ENCODE measurements at regions not wholly inside any gene's neighbourhood (a gene's known extent, or its start where the extent isn't known, plus 50 kb on each side); places are given as distances from the start of the nearest gene placed in this dataset.

GRCh38 chr4:17301869-17302268 lies 210.0 kb downstream of the QDPR start:
- no peak for DNase-seq (ENCODE audit: low spot score in 2 of 2)
- Mint-ChIP-seq H3K9me3 (peaks cover 7% of the 10 kb centered on the region), H3K27me3 (peaks cover 4% of the 10 kb centered on the region), H3K4me1 (no peaks in the 10 kb centered on the region), H3K36me3 (no peaks in the 10 kb centered on the region), H3K4me3 (no peak overlapping the region), H3K27ac (no peak overlapping the region)
- ATAC-seq (ENCODE audit: low read depth): no peak

GRCh38 chr4:17301266-17301665 lies 210.6 kb downstream of the QDPR start:
- no peaks in the 10 kb centered on the region for H3K36me3 Mint-ChIP-seq
- H3K27ac Mint-ChIP-seq: no peak overlapping the region
- H3K4me1 Mint-ChIP-seq: no peaks in the 10 kb centered on the region
- ATAC-seq (ENCODE audit: low read depth) (no peak), DNase-seq (ENCODE audit: low spot score in 2 of 2) (no peak)
- H3K9me3 Mint-ChIP-seq: peaks cover 7% of the 10 kb centered on the region
- no peak overlapping the region for H3K4me3 Mint-ChIP-seq
- peaks cover 4% of the 10 kb centered on the region for H3K27me3 Mint-ChIP-seq

GRCh38 chr4:17296921-17297890 lies 214.7 kb downstream of the QDPR start:
- peaks cover 4% of the 10 kb centered on the region for H3K27me3 Mint-ChIP-seq
- no peaks in the 10 kb centered on the region for H3K4me1 Mint-ChIP-seq
- H3K4me3 Mint-ChIP-seq: no peak overlapping the region
- no peaks in the 10 kb centered on the region for H3K36me3 Mint-ChIP-seq
- H3K27ac Mint-ChIP-seq: no peak overlapping the region
- peaks cover 4% of the 10 kb centered on the region for H3K9me3 Mint-ChIP-seq
- no peak for ATAC-seq (ENCODE audit: low read depth)
- no peak for DNase-seq (ENCODE audit: low spot score in 2 of 2)

GRCh38 chr4:17293901-17294300 lies 218.0 kb downstream of the QDPR start:
- no peak overlapping the region for H3K27ac Mint-ChIP-seq
- H3K27me3 Mint-ChIP-seq: no peaks in the 10 kb centered on the region
- ATAC-seq (ENCODE audit: low read depth): no peak
- peaks cover 2% of the 10 kb centered on the region for H3K9me3 Mint-ChIP-seq
- no peak overlapping the region for H3K4me3 Mint-ChIP-seq
- no peaks in the 10 kb centered on the region for H3K36me3 Mint-ChIP-seq
- DNase-seq (ENCODE audit: low spot score in 2 of 2): no peak
- H3K4me1 Mint-ChIP-seq: no peaks in the 10 kb centered on the region

GRCh38 chr4:17288151-17288550 lies 223.7 kb downstream of the QDPR start:
- ATAC-seq (ENCODE audit: low read depth) (no peak), DNase-seq (ENCODE audit: low spot score in 2 of 2) (no peak)
- Mint-ChIP-seq H3K9me3 (peaks cover under 1% of the 10 kb centered on the region), H3K4me3 (no peak overlapping the region), H3K36me3 (no peaks in the 10 kb centered on the region), H3K27ac (no peak overlapping the region), H3K27me3 (peaks cover 5% of the 10 kb centered on the region), H3K4me1 (no peaks in the 10 kb centered on the region)

- Mint-ChIP-seq H3K4me1 (no peaks in the 10 kb centered on the region), H3K27ac (no peak overlapping the region), H3K9me3 (no peaks in the 10 kb centered on the region), H3K4me3 (no peak overlapping the region), H3K27me3 (peaks cover 5% of the 10 kb centered on the region), H3K36me3 (no peaks in the 10 kb centered on the region)
- ATAC-seq (ENCODE audit: low read depth) (no peak), DNase-seq (ENCODE audit: low spot score in 2 of 2) (no peak)
Measured at GRCh38 chr4:17286752-17287460, 225.0 kb downstream of the QDPR start.

GRCh38 chr4:17285747-17286146 lies 226.1 kb downstream of the QDPR start:
- H3K27me3 Mint-ChIP-seq: peaks cover 5% of the 10 kb centered on the region
- no peaks in the 10 kb centered on the region for H3K4me1 Mint-ChIP-seq
- no peak for ATAC-seq (ENCODE audit: low read depth)
- DNase-seq (ENCODE audit: low spot score in 2 of 2): no peak
- no peaks in the 10 kb centered on the region for H3K36me3 Mint-ChIP-seq
- H3K27ac Mint-ChIP-seq: no peak overlapping the region
- H3K9me3 Mint-ChIP-seq: no peaks in the 10 kb centered on the region
- no peak overlapping the region for H3K4me3 Mint-ChIP-seq

- DNase-seq (ENCODE audit: low spot score in 2 of 2) (no peak), ATAC-seq (ENCODE audit: low read depth) (no peak)
- no peaks in the 10 kb centered on the region for H3K36me3 Mint-ChIP-seq
- no peak overlapping the region for H3K27ac Mint-ChIP-seq
- no peak overlapping the region for H3K4me3 Mint-ChIP-seq
- no peaks in the 10 kb centered on the region for H3K9me3 Mint-ChIP-seq
- H3K27me3 Mint-ChIP-seq: peaks cover 5% of the 10 kb centered on the region
- H3K4me1 Mint-ChIP-seq: no peaks in the 10 kb centered on the region
Measured at GRCh38 chr4:17284323-17285175, 227.3 kb downstream of the QDPR start.

GRCh38 chr4:17283832-17284231 lies 228.1 kb downstream of the QDPR start:
- Mint-ChIP-seq H3K27ac (no peak overlapping the region), H3K4me1 (no peaks in the 10 kb centered on the region), H3K27me3 (peaks cover 5% of the 10 kb centered on the region), H3K36me3 (no peaks in the 10 kb centered on the region), H3K4me3 (no peak overlapping the region), H3K9me3 (no peaks in the 10 kb centered on the region)
- DNase-seq (ENCODE audit: low spot score in 2 of 2) (no peak), ATAC-seq (ENCODE audit: low read depth) (no peak)

- H3K27me3 Mint-ChIP-seq: peaks cover 5% of the 10 kb centered on the region
- H3K4me3 Mint-ChIP-seq: no peak overlapping the region
- H3K9me3 Mint-ChIP-seq: no peaks in the 10 kb centered on the region
- no peak overlapping the region for H3K27ac Mint-ChIP-seq
- DNase-seq (ENCODE audit: low spot score in 2 of 2): no peak
- no peak for ATAC-seq (ENCODE audit: low read depth)
- no peaks in the 10 kb centered on the region for H3K36me3 Mint-ChIP-seq
- no peaks in the 10 kb centered on the region for H3K4me1 Mint-ChIP-seq
Measured at GRCh38 chr4:17283251-17283650, 228.6 kb downstream of the QDPR start.

GRCh38 chr4:17280261-17281018 lies 231.4 kb downstream of the QDPR start:
- H3K27ac Mint-ChIP-seq: no peak overlapping the region
- no peaks in the 10 kb centered on the region for H3K36me3 Mint-ChIP-seq
- H3K4me1 Mint-ChIP-seq: no peaks in the 10 kb centered on the region
- H3K4me3 Mint-ChIP-seq: no peak overlapping the region
- H3K9me3 Mint-ChIP-seq: no peaks in the 10 kb centered on the region
- ATAC-seq (ENCODE audit: low read depth) (no peak), DNase-seq (ENCODE audit: low spot score in 2 of 2) (no peak)
- peaks cover 7% of the 10 kb centered on the region for H3K27me3 Mint-ChIP-seq

- ATAC-seq (ENCODE audit: low read depth): no peak
- Mint-ChIP-seq H3K4me3 (no peak overlapping the region), H3K27ac (no peak overlapping the region), H3K9me3 (no peaks in the 10 kb centered on the region), H3K27me3 (peaks cover 2% of the 10 kb centered on the region), H3K4me1 (no peaks in the 10 kb centered on the region), H3K36me3 (no peaks in the 10 kb centered on the region)
- DNase-seq (ENCODE audit: low spot score in 2 of 2): no peak
Measured at GRCh38 chr4:17276776-17277175, 235.1 kb downstream of the QDPR start.

- DNase-seq (ENCODE audit: low spot score in 2 of 2) (no peak), ATAC-seq (ENCODE audit: low read depth) (no peak)
- no peaks in the 10 kb centered on the region for H3K36me3 Mint-ChIP-seq
- H3K27me3 Mint-ChIP-seq: peaks cover 2% of the 10 kb centered on the region
- H3K4me1 Mint-ChIP-seq: no peaks in the 10 kb centered on the region
- H3K9me3 Mint-ChIP-seq: no peaks in the 10 kb centered on the region
- no peak overlapping the region for H3K27ac Mint-ChIP-seq
- H3K4me3 Mint-ChIP-seq: no peak overlapping the region
Measured at GRCh38 chr4:17275836-17276235, 236.1 kb downstream of the QDPR start.

Data from memory B cell (primary cell).